Activated CD8-positive, alpha-beta T cell treated with anti-CD3 and anti-CD28 coated beads for 36 hours (primary cell): ENCODE measurements at regions not wholly inside any gene's neighbourhood (a gene's known extent, or its start where the extent isn't known, plus 50 kb on each side); places are given as distances from the start of the nearest gene placed in this dataset.

Source experiments
- ATAC-seq: fragments of 200-7000 bp; cut with Tn5 transposase; one replicate; pipeline ENCODE4 v1.10.0; 2021; ENCODE audit warnings: mild to moderate bottlenecking, moderate library complexity
- CTCF ChIA-PET: fragments of 350-600 bp; sonication (Branson Sonifier 250); formaldehyde crosslinking; loops from one replicate; lab custom pipeline; 2021; ENCODE audit warnings: antibody characterized with exemption; lab: Charles Lee
- POLR2A ChIA-PET: fragments of 350-600 bp; sonication (Branson Sonifier 250); formaldehyde crosslinking; loops from one replicate; lab custom pipeline; 2021; ENCODE audit warnings: antibody characterized with exemption; lab: Charles Lee
- DNase-seq: peaks from one replicate; pipeline ENCODE4 v3.0.0-alpha.2; 2020
- H3K27ac Mint-ChIP-seq: one replicate; pipeline ENCODE4 v1.8.0; 2021; ENCODE audit warnings: mild to moderate bottlenecking, mixed read lengths
- H3K27me3 Mint-ChIP-seq: one replicate; pipeline ENCODE4 v1.8.0; 2021; ENCODE audit warnings: mixed read lengths
- H3K36me3 Mint-ChIP-seq: one replicate; pipeline ENCODE4 v1.8.0; 2021; ENCODE audit warnings: low read depth, mixed read lengths
- H3K4me1 Mint-ChIP-seq: one replicate; pipeline ENCODE4 v1.8.0; 2021; ENCODE audit warnings: low read depth, mixed read lengths
- H3K4me3 Mint-ChIP-seq: one replicate; pipeline ENCODE4 v1.8.0; 2021; ENCODE audit warnings: mild to moderate bottlenecking, moderate library complexity, mixed read lengths
- H3K9me3 Mint-ChIP-seq: one replicate; pipeline ENCODE4 v1.8.0; 2021; ENCODE audit warnings: mixed read lengths
- CTCF ChIP-seq: fragments of 200-600 bp; IDR thresholded peaks from one replicate; pipeline ENCODE4 v1.8.0; 2022; ENCODE audit warnings: antibody characterized with exemption, mild to moderate bottlenecking
- intact Hi-C: fragments of 100-400 bp; cut with micrococcal nuclease; formaldehyde crosslinking; loops from one replicate; pipeline ENCODE4 v1.10.0; 2022

GRCh38 chr2:844715-845114 is 105.9 kb upstream of the SNTG2 start:
- Mint-ChIP-seq H3K4me3 (no peak overlapping the region), H3K4me1 (no peaks in the 10 kb centered on the region), H3K9me3 (no peaks in the 10 kb centered on the region), H3K27me3 (peaks cover 21% of the 10 kb centered on the region), H3K36me3 (no peaks in the 10 kb centered on the region), H3K27ac (no peak overlapping the region)
- TF ChIP-seq CTCF, result no peak
- intact Hi-C loops, result no loop called here
- DNase-seq (no peak), ATAC-seq (no peak)
- ChIA-PET CTCF (interaction anchor here (1.5 kb wide), 1 partner anchor 11 kb away, joined by 4 read pairs; no protein-coding TSS in a partner anchor), POLR2A (no interaction called here)

DNA sequence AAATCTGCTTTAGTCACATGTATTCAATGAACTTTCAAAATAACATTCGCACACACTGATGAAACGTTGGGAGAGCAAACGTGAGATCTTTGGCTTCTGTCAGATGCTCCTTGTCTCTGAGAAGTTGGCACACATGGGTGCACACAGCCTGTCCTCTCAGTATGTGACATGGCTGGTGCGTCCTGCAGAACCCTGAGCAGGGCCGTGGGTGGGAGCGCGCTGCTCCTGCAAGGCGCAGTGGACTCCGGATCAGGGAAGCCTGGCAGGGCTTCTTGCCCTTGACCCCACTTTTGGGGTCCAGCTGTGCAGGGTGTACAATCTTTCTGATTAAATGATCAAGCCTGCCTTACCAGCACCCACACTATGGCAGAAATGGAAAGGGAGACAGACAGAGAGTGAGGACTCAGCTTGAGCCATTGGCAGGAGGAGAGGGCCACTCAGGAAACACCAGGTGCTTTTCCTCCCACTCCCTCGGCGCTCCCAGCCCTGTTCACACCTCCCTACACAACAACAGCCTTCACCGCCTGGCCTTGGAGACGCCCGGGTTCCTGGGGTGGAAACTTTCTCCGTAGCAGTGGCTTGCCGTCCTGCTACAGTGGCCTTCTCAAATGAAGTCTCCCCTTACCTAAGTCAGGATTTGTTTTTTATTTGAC is 108.4 kb upstream of the SNTG2 start:
- intact Hi-C loops, result no loop called here
- Mint-ChIP-seq H3K4me1 (no peaks in the 10 kb centered on the region), H3K27ac (no peak overlapping the region), H3K27me3 (peaks cover 31% of the 10 kb centered on the region), H3K9me3 (no peaks in the 10 kb centered on the region), H3K4me3 (no peak overlapping the region), H3K36me3 (no peaks in the 10 kb centered on the region)
- POLR2A ChIA-PET, result no interaction called here
- DNase-seq (no peak), ATAC-seq (no peak)
- TF ChIP-seq CTCF, result no peak
- CTCF ChIA-PET, result no interaction called here

GRCh38 chr2:841036-841435 is 109.6 kb upstream of the SNTG2 start:
- intact Hi-C loops, result no loop called here
- ATAC-seq, result no peak

GRCh38 chr2:834233-834632 is 116.4 kb upstream of the SNTG2 start:
- DNase-seq (no peak), ATAC-seq (no peak)
- Mint-ChIP-seq H3K27me3 (peaks cover 16% of the 10 kb centered on the region), H3K9me3 (no peaks in the 10 kb centered on the region), H3K4me3 (no peak overlapping the region), H3K36me3 (no peaks in the 10 kb centered on the region), H3K4me1 (peaks cover 8% of the 10 kb centered on the region), H3K27ac (no peak overlapping the region)
- POLR2A ChIA-PET, result no interaction called here
- intact Hi-C loops, result no loop called here
- TF ChIP-seq CTCF, result no peak
- CTCF ChIA-PET, result no interaction called here

More at GRCh38 chr2:841036-841435, 109.6 kb upstream of the SNTG2 start:
- TF ChIP-seq CTCF, result no peak
- Mint-ChIP-seq H3K4me1 (no peaks in the 10 kb centered on the region), H3K4me3 (no peak overlapping the region), H3K9me3 (no peaks in the 10 kb centered on the region), H3K27me3 (peaks cover 33% of the 10 kb centered on the region), H3K27ac (no peak overlapping the region), H3K36me3 (no peaks in the 10 kb centered on the region)
- ChIA-PET POLR2A (no interaction called here), CTCF (interaction anchor here (0.7 kb wide), 1 partner anchor 124 kb away, joined by 3 read pairs; no protein-coding TSS in a partner anchor)
- no peak for DNase-seq

DNA sequence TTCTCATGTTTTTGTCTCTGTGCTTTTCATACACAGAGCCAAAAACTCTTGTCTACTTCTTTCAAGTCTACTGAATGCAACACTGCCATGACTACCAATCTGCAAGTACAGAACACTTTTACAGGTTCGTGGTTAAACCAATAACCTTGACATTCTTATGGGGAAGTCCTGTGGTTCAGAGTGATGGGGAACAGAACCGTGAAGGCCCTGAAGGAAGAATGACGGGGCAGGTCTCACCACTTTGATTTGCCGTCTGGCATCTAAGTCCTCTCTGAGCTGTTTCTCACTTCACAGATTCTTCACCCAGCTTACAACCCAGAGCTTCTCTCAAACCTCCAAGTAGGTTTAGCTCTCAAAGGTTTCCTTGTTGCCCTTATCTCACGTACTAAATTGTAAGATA is 117.5 kb upstream of the SNTG2 start:
- Mint-ChIP-seq H3K4me3 (no peak overlapping the region), H3K36me3 (no peaks in the 10 kb centered on the region), H3K27ac (no peak overlapping the region), H3K9me3 (no peaks in the 10 kb centered on the region), H3K27me3 (peaks cover 10% of the 10 kb centered on the region), H3K4me1 (peaks cover 8% of the 10 kb centered on the region)
- intact Hi-C loops, result no loop called here
- ATAC-seq (peak; percentile 37), DNase-seq (peak; percentile 30)
- no peak for TF ChIP-seq CTCF
- POLR2A ChIA-PET, result no interaction called here
- CTCF ChIA-PET, result no interaction called here
